Stimulated activated effector memory CD8-positive, alpha-beta T cell treated with anti-CD3 and anti-CD28 coated beads, Interleukin-12 subunit alpha, Interleukin-12 subunit beta, amount 100 ng/mL, for 72 hours (primary cell): ENCODE measurements at regions not wholly inside any gene's neighbourhood (a gene's known extent, or its start where the extent isn't known, plus 50 kb on each side); places are given as distances from the start of the nearest gene placed in this dataset.

Experiments
- ATAC-seq: fragments of 150-1000 bp; cut with Tn5 transposase; 2 replicates; pipeline ENCODE4 v1.10.0; 2021
- DNase-seq, 2 donors: peaks; one replicate each; pipeline ENCODE4 v3.0.0; 2021 to 2022; ENCODE audit warnings: low spot score in 2 of 2
- H3K27ac Mint-ChIP-seq: one replicate; pipeline ENCODE4 v1.8.0; 2022; ENCODE audit warnings: mild to moderate bottlenecking, mixed read lengths
- H3K36me3 Mint-ChIP-seq: one replicate; pipeline ENCODE4 v1.8.0; 2022; ENCODE audit warnings: mild to moderate bottlenecking, mixed read lengths
- H3K4me1 Mint-ChIP-seq: one replicate; pipeline ENCODE4 v1.8.0; 2022; ENCODE audit warnings: mixed read lengths
- H3K4me3 Mint-ChIP-seq: one replicate; pipeline ENCODE4 v1.8.0; 2022; ENCODE audit warnings: mild to moderate bottlenecking, mixed read lengths
- H3K9me3 Mint-ChIP-seq: one replicate; pipeline ENCODE4 v1.8.0; 2022; ENCODE audit warnings: mixed read lengths

DNA sequence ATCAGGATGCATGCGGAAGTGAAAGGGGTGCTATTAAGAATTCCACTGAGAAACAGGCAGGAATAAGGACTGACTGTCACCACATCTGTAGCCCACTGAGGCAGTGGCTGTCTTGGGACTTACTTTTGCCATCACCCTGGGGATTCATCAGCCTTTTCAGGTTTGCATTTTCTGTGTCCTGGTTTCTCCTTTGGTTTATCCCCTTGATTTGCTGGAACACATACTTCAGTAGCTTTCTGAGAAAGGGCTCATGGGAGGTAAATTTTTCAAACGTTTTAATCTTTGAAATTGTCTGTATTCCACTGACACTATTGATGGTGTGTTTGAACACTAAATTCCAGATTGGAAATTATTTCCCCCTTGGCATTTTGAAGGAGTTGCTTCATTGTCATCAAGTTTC is 80.2 kb upstream of the ACTRT2 start:
- DNase-seq, result no peak
- Mint-ChIP-seq H3K9me3 (peaks cover 3% of the 10 kb centered on the region), H3K4me3 (no peak overlapping the region), H3K27ac (no peak overlapping the region), H3K4me1 (no peaks in the 10 kb centered on the region), H3K36me3 (no peaks in the 10 kb centered on the region)
- ATAC-seq, result no peak

DNA sequence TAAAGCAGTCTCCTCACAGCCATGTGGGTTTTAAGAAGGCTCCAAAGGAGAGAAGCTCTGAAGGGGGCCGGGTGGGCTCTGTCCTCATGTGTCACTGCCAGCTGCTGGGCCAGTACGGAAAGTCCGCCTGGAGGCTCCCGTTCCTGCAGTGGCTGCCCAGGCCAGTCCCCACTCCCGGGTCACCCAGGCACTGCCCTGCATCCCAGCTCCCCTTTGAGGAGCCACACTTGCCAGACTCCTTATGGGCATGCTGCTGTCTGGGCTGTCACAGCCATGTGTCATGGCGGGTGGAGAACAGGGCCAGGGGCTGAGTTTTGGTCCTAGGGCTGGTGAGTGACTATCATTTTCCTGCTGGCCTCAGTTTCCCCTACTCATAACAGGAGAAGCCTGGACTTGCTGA is 79.4 kb upstream of the ACTRT2 start:
- ATAC-seq (no peak), DNase-seq (no peak)
- Mint-ChIP-seq H3K4me3 (no peak overlapping the region), H3K9me3 (peaks cover 3% of the 10 kb centered on the region), H3K4me1 (no peaks in the 10 kb centered on the region), H3K27ac (no peak overlapping the region), H3K36me3 (no peaks in the 10 kb centered on the region)

DNA sequence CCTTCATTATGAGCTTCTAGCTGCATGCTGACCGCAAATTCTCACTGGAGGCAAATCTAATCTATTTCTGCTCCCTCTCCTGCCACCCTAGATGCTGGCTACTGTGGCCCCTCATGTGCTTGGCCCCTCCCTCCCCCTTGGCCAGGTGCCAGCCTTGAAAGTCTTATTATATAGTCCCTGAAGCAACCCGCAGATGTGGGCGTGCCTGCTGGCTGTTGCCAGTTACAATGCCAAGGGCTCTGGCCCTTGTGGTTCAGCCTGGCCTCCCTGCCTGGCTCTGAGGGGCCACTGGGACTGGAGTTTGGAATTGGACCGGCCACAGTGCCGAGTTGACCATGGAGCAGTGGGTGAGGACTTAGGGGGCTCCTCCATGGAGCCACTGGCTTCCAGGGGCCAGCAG is 78.9 kb upstream of the ACTRT2 start:
- Mint-ChIP-seq H3K4me3 (no peak overlapping the region), H3K4me1 (no peaks in the 10 kb centered on the region)

DNA sequence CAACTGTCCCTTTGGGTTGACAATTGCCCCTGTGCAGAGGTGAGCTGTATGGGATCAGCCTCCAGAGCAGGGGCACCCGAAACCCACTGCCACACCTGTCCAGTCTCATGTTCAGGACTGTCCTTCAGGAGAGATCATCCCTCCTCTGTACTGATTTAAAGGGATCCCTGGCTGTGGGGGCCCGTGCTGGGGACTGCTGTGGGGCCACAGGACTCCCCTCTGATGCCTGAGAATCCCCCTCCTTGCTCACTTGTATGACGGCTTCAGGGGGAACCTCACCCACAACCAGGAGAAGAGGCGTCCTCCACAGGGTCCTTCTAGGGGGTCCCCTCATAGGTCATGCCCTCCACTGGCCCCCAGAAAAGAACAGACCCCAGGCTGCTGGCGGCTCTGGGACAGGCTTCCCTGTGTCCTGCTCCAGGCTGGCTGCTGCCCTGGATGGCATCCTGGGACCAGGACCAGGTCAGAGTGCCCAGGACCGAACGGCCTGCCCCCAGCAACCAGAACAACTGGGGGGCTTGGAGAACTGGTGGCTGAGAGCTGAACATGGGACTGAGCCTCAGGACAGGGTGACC is 77.5 kb upstream of the ACTRT2 start:
- H3K36me3 Mint-ChIP-seq, result no peaks in the 10 kb centered on the region
- H3K27ac Mint-ChIP-seq, result no peak overlapping the region
- no peak overlapping the region for H3K4me3 Mint-ChIP-seq
- H3K4me1 Mint-ChIP-seq, result no peaks in the 10 kb centered on the region
- DNase-seq (no peak), ATAC-seq (no peak)
- H3K9me3 Mint-ChIP-seq, result peaks cover 3% of the 10 kb centered on the region

More for the DNA sequence above, 78.9 kb upstream of the ACTRT2 start:
- DNase-seq (no peak), ATAC-seq (no peak)
- H3K9me3 Mint-ChIP-seq, result peaks cover 3% of the 10 kb centered on the region
- H3K36me3 Mint-ChIP-seq, result no peaks in the 10 kb centered on the region
- no peak overlapping the region for H3K27ac Mint-ChIP-seq

GRCh38 chr1:2944705-2945104 is 76.6 kb upstream of the ACTRT2 start:
- Mint-ChIP-seq H3K4me1 (no peaks in the 10 kb centered on the region), H3K9me3 (peaks cover 3% of the 10 kb centered on the region), H3K4me3 (no peak overlapping the region), H3K36me3 (no peaks in the 10 kb centered on the region), H3K27ac (no peak overlapping the region)
- DNase-seq (no peak), ATAC-seq (no peak)

DNA sequence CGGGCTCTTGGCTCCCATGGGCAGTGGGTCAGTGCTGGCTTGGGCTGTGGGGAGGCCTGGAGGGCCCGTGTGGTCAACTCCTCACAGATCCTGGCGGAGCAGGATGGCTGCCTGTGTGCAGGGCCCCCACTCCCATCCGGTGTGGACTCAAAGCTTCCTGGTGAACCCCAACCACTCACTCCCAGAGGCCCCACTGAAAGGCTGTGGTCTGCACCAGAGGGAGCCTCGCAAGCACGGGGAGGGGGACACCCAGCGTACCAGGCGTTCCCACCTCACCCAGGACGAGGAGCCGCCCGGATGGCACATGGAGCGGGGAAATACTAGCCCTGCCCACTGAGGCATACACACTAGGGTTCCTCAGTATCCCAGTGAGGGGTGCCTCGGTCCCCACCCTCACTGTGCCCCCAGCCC is 75.4 kb upstream of the ACTRT2 start:
- H3K4me3 Mint-ChIP-seq, result no peak overlapping the region
- DNase-seq (no peak), ATAC-seq (no peak)
- H3K9me3 Mint-ChIP-seq, result peaks cover 3% of the 10 kb centered on the region
- H3K4me1 Mint-ChIP-seq, result no peaks in the 10 kb centered on the region
- H3K36me3 Mint-ChIP-seq, result no peaks in the 10 kb centered on the region
- H3K27ac Mint-ChIP-seq, result no peak overlapping the region

GRCh38 chr1:2946291-2946690 is 75.0 kb upstream of the ACTRT2 start:
- H3K36me3 Mint-ChIP-seq, result no peaks in the 10 kb centered on the region
- no peak overlapping the region for H3K27ac Mint-ChIP-seq
- ATAC-seq (no peak), DNase-seq (no peak)
- no peak overlapping the region for H3K4me3 Mint-ChIP-seq
- no peaks in the 10 kb centered on the region for H3K4me1 Mint-ChIP-seq
- peaks cover 3% of the 10 kb centered on the region for H3K9me3 Mint-ChIP-seq

GRCh38 chr1:2946999-2947690 is 74.1 kb upstream of the ACTRT2 start:
- ATAC-seq (no peak), DNase-seq (no peak)
- H3K4me3 Mint-ChIP-seq, result no peak overlapping the region
- H3K9me3 Mint-ChIP-seq, result no peaks in the 10 kb centered on the region
- no peaks in the 10 kb centered on the region for H3K4me1 Mint-ChIP-seq
- H3K27ac Mint-ChIP-seq, result no peak overlapping the region
- H3K36me3 Mint-ChIP-seq, result no peaks in the 10 kb centered on the region

DNA sequence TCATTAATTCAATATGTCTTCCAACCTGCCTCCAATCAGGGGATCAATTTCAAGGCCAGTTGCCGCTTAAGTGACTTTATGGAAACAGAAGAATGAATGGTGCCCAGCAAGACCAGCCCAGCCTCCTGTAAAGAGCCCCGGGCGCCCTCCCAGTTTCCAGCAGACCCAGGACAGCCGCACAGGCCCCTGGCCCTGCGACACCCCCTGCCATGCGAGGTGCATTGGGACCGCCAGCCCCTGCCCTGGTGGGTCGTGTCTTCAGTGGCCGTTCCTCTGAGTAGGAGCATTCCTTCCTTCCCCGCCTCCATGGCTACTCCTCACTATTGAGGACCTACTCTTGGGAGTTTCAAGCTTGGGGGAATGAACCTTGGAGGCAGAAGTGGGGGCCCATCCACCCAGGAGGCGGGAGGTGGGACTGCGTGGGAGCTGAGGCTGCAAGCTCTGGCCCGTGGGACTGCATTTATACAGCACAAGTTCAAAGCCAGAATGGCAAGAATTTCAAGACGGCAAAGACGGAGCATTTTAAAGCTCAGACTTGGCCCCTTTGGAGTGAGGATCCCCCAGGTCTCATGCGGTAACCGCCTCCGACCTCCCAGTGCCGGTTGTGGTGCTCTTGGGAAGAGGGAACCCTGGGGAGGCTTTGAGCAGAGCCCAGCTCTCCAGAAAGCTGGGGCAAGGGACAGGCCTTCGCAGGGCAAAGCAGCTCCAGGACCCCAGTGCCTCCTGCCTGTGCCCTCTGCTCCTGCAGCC is 73.1 kb upstream of the ACTRT2 start:
- no peak for ATAC-seq
- Mint-ChIP-seq H3K9me3 (peaks cover 2% of the 10 kb centered on the region), H3K4me3 (no peak overlapping the region)

GRCh38 chr1:2948751-2949680 is 72.3 kb upstream of the ACTRT2 start:
- Mint-ChIP-seq H3K4me3 (no peak overlapping the region), H3K9me3 (peaks cover 3% of the 10 kb centered on the region), H3K27ac (no peak overlapping the region), H3K4me1 (no peaks in the 10 kb centered on the region), H3K36me3 (no peaks in the 10 kb centered on the region)
- DNase-seq (no peak), ATAC-seq (no peak)

More for the DNA sequence above, 73.1 kb upstream of the ACTRT2 start:
- H3K27ac Mint-ChIP-seq, result no peak overlapping the region
- DNase-seq, result no peak
- no peaks in the 10 kb centered on the region for H3K36me3 Mint-ChIP-seq
- H3K4me1 Mint-ChIP-seq, result no peaks in the 10 kb centered on the region

DNA sequence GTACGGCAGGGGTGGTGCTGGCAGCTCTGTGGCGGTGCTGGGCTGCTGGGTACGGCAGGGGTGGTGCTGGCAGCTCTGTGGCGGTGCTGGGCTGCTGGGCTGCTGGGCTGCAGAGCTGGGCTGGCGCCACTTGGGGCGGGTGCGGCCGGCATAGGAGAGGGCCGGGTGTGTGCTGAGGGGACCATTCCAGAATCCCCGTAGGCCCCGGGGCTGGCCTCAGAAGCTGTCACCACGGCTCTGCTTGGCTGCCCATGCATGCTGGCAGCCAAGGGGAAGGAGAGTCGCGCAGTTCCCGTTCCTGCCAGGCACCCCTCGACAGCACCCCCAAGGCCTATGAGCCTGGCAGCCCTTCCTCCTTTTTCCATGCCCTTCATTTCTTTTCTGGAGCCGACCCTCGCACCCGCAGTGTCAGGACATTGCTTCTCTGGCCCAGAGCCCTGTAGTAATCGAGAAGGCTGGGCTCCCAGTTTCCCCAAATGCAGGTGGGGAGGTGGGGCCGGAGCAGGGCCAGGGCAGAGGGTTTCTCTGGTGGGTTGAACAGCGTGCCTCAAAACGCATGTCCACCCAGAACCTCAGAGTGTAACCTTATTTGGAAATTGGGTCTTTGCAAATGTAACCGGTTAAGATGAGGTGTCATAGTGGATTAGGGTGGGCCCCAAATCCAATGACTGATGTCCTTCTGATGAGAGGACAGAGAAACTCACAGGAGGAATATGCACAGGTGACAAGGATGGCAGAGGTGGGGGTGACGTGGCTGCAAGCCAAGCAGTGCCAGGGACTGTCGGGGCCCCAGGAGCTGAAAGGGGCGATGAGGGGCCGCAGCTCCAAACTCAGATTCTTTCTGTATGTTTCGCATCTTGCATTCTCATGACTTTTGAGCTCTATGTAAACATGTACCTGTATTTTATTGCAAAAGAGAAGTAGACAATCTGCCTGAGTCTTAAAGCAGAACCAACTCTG is 71.0 kb upstream of the ACTRT2 start:
- no peak overlapping the region for H3K4me3 Mint-ChIP-seq
- DNase-seq, result no peak
- no peak overlapping the region for H3K27ac Mint-ChIP-seq
- ATAC-seq, result no peak
- H3K9me3 Mint-ChIP-seq, result peaks cover 3% of the 10 kb centered on the region
- no peaks in the 10 kb centered on the region for H3K4me1 Mint-ChIP-seq
- no peaks in the 10 kb centered on the region for H3K36me3 Mint-ChIP-seq

- DNase-seq (no peak), ATAC-seq (no peak)
- Mint-ChIP-seq H3K4me3 (no peak overlapping the region), H3K27ac (no peak overlapping the region), H3K36me3 (no peaks in the 10 kb centered on the region), H3K9me3 (peaks cover 4% of the 10 kb centered on the region), H3K4me1 (no peaks in the 10 kb centered on the region)
Observed at GRCh38 chr1:2950926-2951305, 70.4 kb upstream of the ACTRT2 start.

- ATAC-seq, result no peak
- no peak overlapping the region for H3K27ac Mint-ChIP-seq
- H3K4me3 Mint-ChIP-seq, result no peak overlapping the region
- H3K9me3 Mint-ChIP-seq, result peaks cover 10% of the 10 kb centered on the region
- no peaks in the 10 kb centered on the region for H3K4me1 Mint-ChIP-seq
- no peaks in the 10 kb centered on the region for H3K36me3 Mint-ChIP-seq
- DNase-seq, result no peak
Observed at GRCh38 chr1:2951856-2952255, 69.4 kb upstream of the ACTRT2 start.

DNA sequence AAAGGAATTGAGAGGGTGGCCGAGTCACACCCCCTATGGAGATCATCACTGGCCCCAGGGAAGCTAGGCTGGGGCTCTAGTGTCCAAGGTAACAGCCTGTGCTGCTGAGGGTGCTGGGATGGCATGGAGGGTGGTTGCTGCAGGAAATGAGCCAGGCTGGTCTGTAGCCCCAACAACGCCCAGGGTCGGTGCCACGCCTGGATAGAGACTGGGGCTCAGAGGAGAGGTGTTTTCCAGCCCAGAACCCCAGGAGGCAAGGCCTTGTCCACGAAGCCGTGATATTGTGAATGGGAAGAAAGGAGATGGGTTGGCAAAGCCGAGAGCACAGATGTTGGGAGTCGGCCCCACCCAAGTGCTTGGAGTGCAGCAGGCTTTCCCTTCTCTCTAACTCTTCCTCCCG is 68.9 kb upstream of the ACTRT2 start:
- Mint-ChIP-seq H3K27ac (no peak overlapping the region), H3K4me3 (no peak overlapping the region), H3K4me1 (no peaks in the 10 kb centered on the region), H3K36me3 (no peaks in the 10 kb centered on the region), H3K9me3 (peaks cover 10% of the 10 kb centered on the region)
- ATAC-seq (no peak), DNase-seq (no peak)
